CD1c-positive myeloid dendritic cell (primary cell): ENCODE measurements at regions not wholly inside any gene's neighbourhood (a gene's known extent, or its start where the extent isn't known, plus 50 kb on each side); places are given as distances from the start of the nearest gene placed in this dataset.
A peak's percentile ranks its signal among the peaks of the same experiment; 100 is the strongest.

ENCODE experiments used
- DNase-seq: peaks from one replicate; pipeline ENCODE4 v3.0.0-alpha.2; 2016; ENCODE audit errors: extremely low spot score

- DNase-seq, result no peak
These were observed 111.8 kb upstream of the APC start for GRCh38 chr5:112625689-112626438.

DNA sequence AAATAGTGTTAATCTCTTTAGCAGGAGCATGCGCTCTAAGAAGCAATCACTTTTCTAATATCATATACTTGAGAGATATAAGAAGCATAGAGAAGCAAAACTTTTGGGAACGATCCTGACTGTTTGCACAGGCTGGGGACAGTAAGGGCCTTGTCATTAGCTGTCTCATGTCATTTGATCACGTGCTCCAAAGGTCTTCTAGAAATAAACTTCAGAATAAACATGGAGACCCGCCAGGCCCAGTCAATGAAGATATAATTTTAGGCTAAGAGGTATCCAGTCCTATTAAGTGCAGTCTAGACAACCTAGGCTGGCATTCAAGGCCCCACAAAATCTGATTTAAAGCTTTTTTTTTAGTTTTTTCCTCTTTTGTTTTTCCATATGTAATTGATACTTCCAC lies 111.0 kb upstream of the APC start:
- DNase-seq, result no peak

- DNase-seq, result no peak
These were observed 109.3 kb upstream of the APC start for GRCh38 chr5:112628214-112628980.

DNA sequence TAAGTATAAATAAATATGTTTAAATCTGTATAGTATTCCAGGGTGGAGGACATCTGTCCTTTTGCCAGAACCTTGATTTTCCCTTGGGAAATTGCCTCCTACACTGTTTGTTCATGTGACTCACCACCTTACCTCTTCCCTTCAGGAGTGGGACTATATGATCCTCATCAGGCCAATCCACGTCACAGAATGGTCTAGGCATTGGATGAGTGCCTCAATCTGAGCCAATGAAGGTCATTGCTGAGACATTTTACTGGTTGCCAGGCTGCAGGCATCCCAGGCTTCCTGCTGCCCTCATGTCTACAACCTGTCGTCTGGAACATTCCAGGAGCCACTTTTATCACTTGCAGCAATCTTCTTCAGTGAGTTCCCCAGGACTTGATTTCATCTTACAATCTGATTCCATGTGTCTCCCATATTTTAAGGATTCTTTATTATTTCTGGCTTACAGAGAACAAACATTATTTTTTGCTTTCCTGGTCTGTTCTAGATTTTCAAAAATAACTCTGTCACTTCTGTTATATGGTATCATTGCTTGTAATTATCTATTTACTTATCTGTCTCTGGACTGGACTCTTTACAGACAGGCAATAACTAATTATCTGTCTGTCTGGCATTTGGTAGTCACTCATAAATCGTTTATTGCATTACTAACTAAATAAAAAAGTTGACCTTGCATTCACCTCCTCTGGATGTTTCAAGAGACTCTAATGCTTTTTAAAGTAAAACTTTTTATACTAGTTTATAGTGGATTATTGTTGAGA lies 107.3 kb upstream of the APC start:
- DNase-seq, result no peak

DNA sequence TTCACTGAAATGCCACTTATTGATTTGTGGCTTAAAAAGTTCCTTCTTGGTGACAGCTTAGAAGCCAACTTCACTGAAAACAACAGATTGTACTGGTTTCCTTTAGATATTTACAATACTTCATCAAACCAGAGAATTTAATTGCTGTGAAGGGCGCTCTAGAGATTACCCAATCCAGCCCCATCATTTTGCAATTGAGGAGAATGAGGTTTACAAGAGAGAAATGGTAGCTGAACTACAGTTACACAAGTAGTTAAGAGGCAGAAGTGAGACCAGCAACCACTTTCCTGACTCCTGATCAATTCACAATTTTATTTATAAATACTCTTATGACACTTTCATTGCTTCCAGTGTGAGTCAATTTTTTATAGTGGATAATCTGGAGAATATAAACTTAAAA lies 103.5 kb upstream of the APC start:
- peak; percentile 5 for DNase-seq

GRCh38 chr5:112634796-112635195 lies 102.9 kb upstream of the APC start:
- no peak for DNase-seq

GRCh38 chr5:112635276-112635675 lies 102.4 kb upstream of the APC start:
- no peak for DNase-seq

DNA sequence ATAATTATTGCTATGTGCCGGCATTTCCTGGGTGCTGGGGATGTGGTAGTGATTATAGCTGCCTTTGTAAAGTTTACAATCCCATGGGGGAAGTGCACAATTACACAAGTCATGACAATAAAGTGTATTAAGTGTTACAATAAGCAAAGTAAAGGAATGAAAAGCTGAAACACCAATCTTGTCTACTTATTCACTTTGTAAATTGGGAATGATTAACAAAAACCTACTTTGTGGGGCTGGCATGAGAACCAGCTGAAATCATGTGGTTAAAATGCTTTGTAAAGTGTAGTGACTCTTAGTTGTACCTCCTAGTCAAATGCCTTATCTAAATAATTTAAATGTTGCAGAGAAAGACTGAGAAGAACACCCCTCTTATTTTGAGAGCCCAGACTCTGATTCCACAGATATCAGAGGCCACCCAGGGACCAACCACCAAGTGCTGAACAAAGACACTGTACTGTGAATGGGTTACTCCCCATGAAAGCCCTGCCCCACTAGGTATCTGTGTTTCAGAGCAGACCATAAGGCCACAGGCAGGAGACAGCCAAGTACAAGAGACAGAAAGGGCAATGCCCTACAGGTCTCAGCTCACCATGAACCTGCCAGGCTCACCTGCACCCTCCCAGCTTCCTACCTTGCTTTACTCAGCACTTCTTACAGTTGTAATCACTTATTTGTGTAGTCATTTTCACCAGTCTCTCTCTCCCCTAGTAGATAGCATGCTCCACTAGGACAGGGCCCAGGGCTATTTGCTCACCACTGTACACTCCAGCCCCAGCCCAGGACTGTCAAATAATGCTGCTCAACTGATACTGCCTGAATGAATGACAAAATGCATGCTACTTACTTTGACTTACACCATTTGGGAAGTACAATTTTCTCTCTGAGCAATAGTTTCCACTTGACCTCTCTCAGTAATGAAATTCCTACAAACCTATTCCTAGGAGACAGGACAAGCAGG lies 101.6 kb upstream of the APC start:
- DNase-seq, result no peak

DNA sequence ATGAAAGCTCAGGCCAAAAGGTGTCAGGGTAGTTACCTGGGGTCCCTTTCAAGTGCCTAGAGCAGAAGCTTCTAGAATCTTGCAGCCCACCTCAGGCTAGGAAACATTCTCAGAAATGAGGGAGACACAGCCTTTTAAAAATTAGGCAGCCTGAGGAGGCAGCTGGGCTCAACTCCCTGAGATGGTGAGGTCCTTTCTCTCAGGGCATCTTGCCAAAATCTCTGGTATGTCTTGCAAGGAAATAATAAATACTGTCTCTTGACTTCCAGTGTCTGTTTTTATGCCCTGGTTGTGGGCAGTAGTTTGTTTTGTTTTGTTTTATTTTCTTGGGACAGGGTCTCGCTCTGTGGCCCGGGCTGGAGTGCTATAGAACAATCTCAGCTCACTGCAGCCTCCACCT lies 100.9 kb upstream of the APC start:
- DNase-seq, result no peak

DNA sequence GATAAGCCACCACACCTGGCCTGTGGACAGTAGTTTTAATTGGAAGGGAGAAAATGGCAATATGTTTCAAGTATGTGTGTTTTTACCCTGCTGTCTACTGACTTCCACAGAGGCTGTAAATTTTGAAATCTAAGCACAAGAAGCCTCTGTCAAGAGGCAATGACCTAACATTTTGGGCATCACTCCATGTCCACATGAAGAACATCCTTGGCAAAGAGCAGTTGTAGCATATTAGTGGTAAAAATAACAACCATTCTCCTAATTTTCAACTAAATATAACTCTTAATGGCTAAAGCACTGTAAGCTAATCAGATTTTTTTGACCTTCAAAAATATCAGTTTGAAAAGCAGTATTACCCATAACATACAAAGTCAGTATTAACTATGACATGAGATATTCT lies 100.3 kb upstream of the APC start:
- no peak for DNase-seq

GRCh38 chr5:112640546-112640945 lies 97.1 kb upstream of the APC start:
- DNase-seq, result no peak

DNA sequence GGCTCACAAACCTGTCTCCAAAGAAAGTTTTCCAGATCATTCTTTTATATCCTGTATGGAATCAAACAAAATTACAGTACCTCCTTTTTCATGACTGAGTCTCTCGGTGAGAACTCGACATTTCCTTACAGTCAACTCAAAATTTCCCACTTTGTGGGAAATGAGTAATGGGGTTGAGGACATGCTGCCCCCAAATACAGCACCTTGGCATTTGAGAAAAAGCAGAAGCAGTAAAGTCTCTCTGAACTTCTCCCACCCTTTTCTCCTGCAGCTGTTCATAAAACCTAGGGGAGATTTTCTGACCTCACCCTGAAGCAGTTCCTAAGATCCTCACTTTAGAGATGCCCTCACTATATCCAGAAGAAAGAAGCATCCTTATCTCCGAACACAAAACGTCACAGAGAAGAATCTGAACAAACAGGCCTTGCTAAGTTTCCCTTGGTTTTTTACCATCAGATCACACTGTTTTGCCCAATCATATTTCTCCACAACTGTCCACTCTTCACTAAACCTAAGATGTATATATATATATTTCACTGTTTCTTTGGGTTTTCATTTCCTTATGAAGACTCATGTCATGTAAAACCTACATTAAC lies 96.1 kb upstream of the APC start:
- DNase-seq, result no peak

- DNase-seq, result no peak
These were observed 94.8 kb upstream of the APC start for GRCh38 chr5:112642885-112643284.

- no peak for DNase-seq
These were observed 94.2 kb upstream of the APC start for GRCh38 chr5:112643339-112643971.

DNA sequence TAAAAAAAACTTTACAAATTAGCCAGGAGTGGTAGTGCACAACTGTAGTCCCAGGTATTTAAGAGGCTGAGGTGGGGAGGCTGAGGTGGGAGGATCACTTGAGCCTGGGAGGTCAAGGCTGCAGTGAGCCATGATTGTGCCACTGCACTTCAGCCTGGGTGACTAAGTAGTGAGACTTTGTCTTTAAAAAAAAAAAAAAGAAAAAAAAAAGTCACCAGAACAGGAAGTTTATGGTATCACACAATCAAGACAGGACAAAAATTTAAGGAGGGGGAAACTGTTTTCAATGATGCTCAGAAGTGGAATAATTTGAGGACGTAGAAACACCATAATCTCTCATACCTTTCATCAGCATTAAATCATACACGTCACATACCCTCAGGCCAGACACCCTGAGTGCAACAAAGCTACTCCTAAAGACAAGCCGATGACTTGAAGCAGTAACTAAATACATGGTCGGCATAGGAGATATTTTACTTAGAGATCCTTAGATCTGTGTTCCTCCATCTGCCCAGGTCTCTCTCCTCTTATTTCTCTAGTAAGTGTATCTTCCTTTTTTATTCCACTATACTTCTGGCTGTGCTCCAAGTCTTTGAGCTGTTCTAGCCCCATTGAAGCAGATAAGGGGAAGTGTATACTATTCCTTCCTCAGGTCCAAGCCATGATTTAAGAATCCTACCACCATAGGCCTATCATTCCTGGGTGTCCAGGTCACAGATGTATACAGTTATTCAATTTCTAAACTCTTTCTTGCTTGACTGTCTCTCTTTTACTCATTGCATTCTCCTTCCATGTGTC lies 91.3 kb upstream of the APC start:
- DNase-seq, result peak; percentile 33

DNA sequence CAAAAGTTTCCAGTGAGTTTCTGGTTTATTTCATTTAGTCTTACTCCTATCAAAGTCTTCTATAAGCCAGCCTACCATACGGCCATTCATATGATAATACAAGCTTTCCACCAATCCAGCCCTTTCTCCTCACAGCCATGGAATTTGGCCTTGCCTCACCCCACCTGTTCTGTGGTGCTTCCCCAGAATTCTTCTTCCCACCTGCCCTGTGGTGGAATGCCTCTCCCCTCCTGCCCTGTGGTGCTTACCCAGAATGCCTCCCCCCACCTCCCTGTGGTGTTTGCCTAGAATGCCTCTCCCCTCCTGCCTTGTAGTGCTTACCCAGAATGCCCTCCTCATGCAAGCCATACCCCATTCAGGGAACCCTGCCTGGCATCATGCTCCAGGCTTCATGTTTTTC lies 90.3 kb upstream of the APC start:
- DNase-seq, result no peak

DNA sequence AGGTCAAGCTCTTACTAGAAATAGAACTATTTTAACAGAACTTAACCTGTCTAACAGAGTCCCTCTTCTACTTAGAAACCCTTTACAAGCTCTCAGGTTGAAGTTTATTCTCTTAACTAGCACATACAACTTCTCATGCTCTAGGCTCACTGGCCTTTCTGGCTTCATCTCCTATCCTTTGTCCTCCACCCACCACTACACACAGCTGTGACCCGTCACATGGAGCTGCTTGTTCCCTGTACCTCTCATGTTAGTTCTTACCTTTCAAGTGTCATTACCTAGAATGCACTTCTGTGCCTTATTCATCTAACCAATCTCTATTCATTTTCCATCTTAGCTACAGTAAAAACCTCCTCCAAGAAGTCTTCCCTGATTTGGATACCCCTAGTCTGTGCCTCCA lies 89.4 kb upstream of the APC start:
- no peak for DNase-seq

- DNase-seq, result no peak
These were observed 87.8 kb upstream of the APC start for GRCh38 chr5:112649882-112650281.

GRCh38 chr5:112653638-112654205 lies 84.0 kb upstream of the APC start:
- no peak for DNase-seq
